NCI-H748 treated with DMSO at 0.1 percent for 48 hours (cell line): ENCODE measurements at regions not wholly inside any gene's neighbourhood (a gene's known extent, or its start where the extent isn't known, plus 50 kb on each side); places are given as distances from the start of the nearest gene placed in this dataset.

Source experiments
- DNase-seq: peaks from one replicate; lab custom pipeline; 2025; lab: John Stamatoyannopoulos, UW

- no peak for DNase-seq
These were observed 334.3 kb upstream of the MANEA start for GRCh38 chr6:95243053-95243452.

- DNase-seq = no peak
These were observed 332.6 kb upstream of the MANEA start for GRCh38 chr6:95244751-95245150.

- DNase-seq = peak; percentile 8
These were observed 328.8 kb upstream of the MANEA start for GRCh38 chr6:95248499-95248898.

GRCh38 chr6:95249175-95249574 lies 328.2 kb upstream of the MANEA start:
- DNase-seq = no peak

GRCh38 chr6:95249661-95250060 lies 327.7 kb upstream of the MANEA start:
- DNase-seq = no peak

GRCh38 chr6:95263840-95264239 lies 313.5 kb upstream of the MANEA start:
- DNase-seq = no peak

- no peak for DNase-seq
These were observed 310.6 kb upstream of the MANEA start for GRCh38 chr6:95266537-95267258.

GRCh38 chr6:95274686-95275235 lies 302.6 kb upstream of the MANEA start:
- DNase-seq = no peak

GRCh38 chr6:95279616-95280015 lies 297.7 kb upstream of the MANEA start:
- no peak for DNase-seq

- DNase-seq = peak; percentile 19
These were observed 296.6 kb upstream of the MANEA start for GRCh38 chr6:95280686-95281273.

GRCh38 chr6:95285881-95286280 lies 291.5 kb upstream of the MANEA start:
- no peak for DNase-seq

- no peak for DNase-seq
These were observed 290.5 kb upstream of the MANEA start for GRCh38 chr6:95286874-95287273.

GRCh38 chr6:95288251-95288650 lies 289.1 kb upstream of the MANEA start:
- no peak for DNase-seq

GRCh38 chr6:95292011-95292410 lies 285.3 kb upstream of the MANEA start:
- no peak for DNase-seq

- no peak for DNase-seq
These were observed 284.1 kb upstream of the MANEA start for GRCh38 chr6:95293257-95293656.

- DNase-seq = no peak
These were observed 283.3 kb upstream of the MANEA start for GRCh38 chr6:95294043-95294442.

- no peak for DNase-seq
These were observed 267.8 kb upstream of the MANEA start for GRCh38 chr6:95309545-95309944.

- DNase-seq = no peak
These were observed 259.2 kb upstream of the MANEA start for GRCh38 chr6:95318137-95318536.

- DNase-seq = no peak
These were observed 256.2 kb upstream of the MANEA start for GRCh38 chr6:95321126-95321525.

GRCh38 chr6:95325916-95326315 lies 251.4 kb upstream of the MANEA start:
- no peak for DNase-seq

GRCh38 chr6:95328231-95328630 lies 249.1 kb upstream of the MANEA start:
- DNase-seq = no peak

- DNase-seq = no peak
These were observed 225.1 kb upstream of the MANEA start for GRCh38 chr6:95352064-95352795.

GRCh38 chr6:95354551-95354950 lies 222.8 kb upstream of the MANEA start:
- DNase-seq = no peak
